Endothelial cell (in vitro differentiated cells): ENCODE measurements at regions not wholly inside any gene's neighbourhood (a gene's known extent, or its start where the extent isn't known, plus 50 kb on each side); places are given as distances from the start of the nearest gene placed in this dataset.

Experiments
- DNase-seq: peaks from one replicate; pipeline ENCODE4 v3.0.0; 2021; ENCODE audit warnings: low spot score
- H3K27ac Mint-ChIP-seq: one replicate; pipeline ENCODE4 v1.8.0; 2021; ENCODE audit warnings: mixed read lengths, inconsistent platforms; ENCODE audit not compliant: unreplicated experiment
- H3K27me3 Mint-ChIP-seq: one replicate; pipeline ENCODE4 v1.8.0; 2021; ENCODE audit warnings: mild to moderate bottlenecking, moderate library complexity, mixed read lengths, inconsistent platforms; ENCODE audit not compliant: unreplicated experiment
- H3K36me3 Mint-ChIP-seq: one replicate; pipeline ENCODE4 v1.8.0; 2021; ENCODE audit warnings: mild to moderate bottlenecking, low read depth, mixed read lengths, inconsistent platforms; ENCODE audit not compliant: unreplicated experiment
- H3K4me1 Mint-ChIP-seq: one replicate; pipeline ENCODE4 v1.8.0; 2021; ENCODE audit warnings: mild to moderate bottlenecking, mixed read lengths, inconsistent platforms; ENCODE audit not compliant: unreplicated experiment
- H3K4me3 Mint-ChIP-seq: one replicate; pipeline ENCODE4 v1.8.0; 2021; ENCODE audit warnings: mild to moderate bottlenecking, mixed read lengths, inconsistent platforms; ENCODE audit not compliant: unreplicated experiment
- H3K9me3 Mint-ChIP-seq: one replicate; pipeline ENCODE4 v1.8.0; 2021; ENCODE audit warnings: mixed read lengths, inconsistent platforms; ENCODE audit not compliant: unreplicated experiment
- TF ChIP-seq, protein P1 (sequence below): fragments of 200-600 bp; sonication (generic); IDR thresholded peaks from one replicate; pipeline ENCODE4 v1.5.0; 2021; ENCODE audit warnings: antibody characterized with exemption; ENCODE audit not compliant: unreplicated experiment

DNA sequence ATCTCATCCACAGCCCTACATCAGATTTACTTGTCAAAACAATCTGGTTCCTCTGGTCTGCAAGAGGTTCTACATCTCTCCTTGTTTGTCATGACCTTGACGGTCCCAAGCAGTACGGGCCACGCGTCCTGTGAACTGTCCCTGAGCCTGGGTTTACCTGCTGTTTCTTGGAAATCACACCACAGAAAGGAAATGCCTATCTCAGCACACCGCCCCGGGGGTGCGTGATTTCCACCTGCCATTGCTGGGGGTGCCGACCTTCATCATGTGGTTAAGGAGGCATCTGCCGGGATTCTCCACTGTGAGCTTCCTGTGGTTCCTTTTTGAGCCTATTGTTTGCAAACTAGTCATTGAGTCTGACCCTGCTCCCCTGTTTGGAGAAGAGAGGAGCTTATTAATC lies 1363.4 kb downstream of the BRD1 start:
- TF ChIP-seq, protein P1, sequence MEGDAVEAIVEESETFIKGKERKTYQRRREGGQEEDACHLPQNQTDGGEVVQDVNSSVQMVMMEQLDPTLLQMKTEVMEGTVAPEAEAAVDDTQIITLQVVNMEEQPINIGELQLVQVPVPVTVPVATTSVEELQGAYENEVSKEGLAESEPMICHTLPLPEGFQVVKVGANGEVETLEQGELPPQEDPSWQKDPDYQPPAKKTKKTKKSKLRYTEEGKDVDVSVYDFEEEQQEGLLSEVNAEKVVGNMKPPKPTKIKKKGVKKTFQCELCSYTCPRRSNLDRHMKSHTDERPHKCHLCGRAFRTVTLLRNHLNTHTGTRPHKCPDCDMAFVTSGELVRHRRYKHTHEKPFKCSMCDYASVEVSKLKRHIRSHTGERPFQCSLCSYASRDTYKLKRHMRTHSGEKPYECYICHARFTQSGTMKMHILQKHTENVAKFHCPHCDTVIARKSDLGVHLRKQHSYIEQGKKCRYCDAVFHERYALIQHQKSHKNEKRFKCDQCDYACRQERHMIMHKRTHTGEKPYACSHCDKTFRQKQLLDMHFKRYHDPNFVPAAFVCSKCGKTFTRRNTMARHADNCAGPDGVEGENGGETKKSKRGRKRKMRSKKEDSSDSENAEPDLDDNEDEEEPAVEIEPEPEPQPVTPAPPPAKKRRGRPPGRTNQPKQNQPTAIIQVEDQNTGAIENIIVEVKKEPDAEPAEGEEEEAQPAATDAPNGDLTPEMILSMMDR, result no peak
- Mint-ChIP-seq H3K27ac (no peak overlapping the region), H3K36me3 (no peaks in the 10 kb centered on the region), H3K9me3 (no peaks in the 10 kb centered on the region), H3K4me1 (peaks cover 5% of the 10 kb centered on the region), H3K4me3 (no peak overlapping the region), H3K27me3 (peaks cover 3% of the 10 kb centered on the region)
- no peak for DNase-seq

DNA sequence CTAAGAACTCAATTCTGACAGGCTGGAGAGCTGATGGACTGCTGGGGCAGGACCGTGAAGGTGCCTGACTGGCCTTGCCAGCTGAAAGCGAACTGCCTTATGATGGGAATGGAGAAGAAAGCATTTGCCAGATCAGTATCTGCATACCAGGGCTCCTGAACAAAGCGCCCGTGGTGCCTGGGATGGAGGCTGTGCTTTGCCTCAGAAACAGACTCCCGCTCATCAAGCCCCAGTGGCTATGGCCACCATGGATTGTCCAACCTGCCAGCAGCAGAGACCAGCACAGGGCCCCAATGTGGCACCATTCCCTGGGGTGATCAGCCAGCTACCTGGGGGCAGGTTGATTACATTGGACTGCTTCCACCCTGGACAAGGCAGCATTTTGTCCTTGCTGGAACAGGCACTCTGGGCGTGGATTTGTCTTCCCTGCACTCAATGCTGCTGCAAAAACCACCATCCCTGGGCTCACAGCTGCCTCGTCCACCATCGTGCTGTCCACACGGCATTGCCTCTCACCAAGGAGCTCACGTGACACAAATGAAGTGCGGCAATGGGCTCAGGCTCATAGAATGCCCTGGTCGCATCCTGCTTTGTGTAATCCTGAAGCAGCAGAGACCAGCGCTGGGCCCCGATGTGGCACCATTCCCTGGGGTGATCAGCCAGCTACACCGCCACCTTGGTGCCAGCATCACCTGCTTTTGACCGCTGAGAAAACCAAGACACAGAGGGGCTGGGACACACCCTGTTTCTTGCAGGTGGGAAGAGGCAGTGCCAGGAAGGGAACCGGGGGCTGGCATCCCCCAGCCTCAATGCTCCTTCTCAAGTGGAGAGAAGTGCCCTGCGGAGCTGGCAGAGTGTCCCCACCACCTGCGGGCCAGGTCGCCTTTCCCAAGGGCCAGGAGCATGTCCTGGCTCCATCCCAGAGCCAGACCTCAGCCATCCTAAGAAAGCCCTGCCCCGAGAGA lies 1367.5 kb downstream of the BRD1 start:
- H3K27me3 Mint-ChIP-seq, result peaks cover 5% of the 10 kb centered on the region
- TF ChIP-seq, protein P1, result no peak
- H3K4me3 Mint-ChIP-seq, result no peak overlapping the region
- peaks cover 5% of the 10 kb centered on the region for H3K4me1 Mint-ChIP-seq
- DNase-seq, result no peak
- no peaks in the 10 kb centered on the region for H3K9me3 Mint-ChIP-seq
- H3K36me3 Mint-ChIP-seq, result no peaks in the 10 kb centered on the region
- no peak overlapping the region for H3K27ac Mint-ChIP-seq

DNA sequence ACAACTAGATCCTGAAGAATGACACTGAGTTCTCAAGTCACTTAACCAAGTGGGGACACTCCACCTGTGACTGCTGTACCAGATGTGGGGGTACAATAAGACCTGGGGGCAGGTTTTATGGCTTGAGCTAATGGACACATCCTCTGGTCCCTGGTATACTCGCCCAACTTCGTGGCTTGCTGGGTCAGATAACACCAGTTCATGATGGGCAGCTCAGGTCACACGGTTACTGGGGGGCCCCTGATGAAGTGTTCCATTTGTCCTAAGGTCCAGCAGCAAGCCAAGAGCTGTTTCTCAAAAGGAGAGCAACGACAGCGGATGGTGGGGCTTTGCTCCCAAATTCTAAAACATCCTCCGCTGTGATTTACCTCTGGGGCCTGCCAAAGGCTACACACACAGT lies 1368.4 kb downstream of the BRD1 start:
- peaks cover under 1% of the 10 kb centered on the region for H3K4me1 Mint-ChIP-seq
- no peak overlapping the region for H3K27ac Mint-ChIP-seq
- DNase-seq, result no peak
- H3K27me3 Mint-ChIP-seq, result peaks cover 4% of the 10 kb centered on the region
- H3K9me3 Mint-ChIP-seq, result no peaks in the 10 kb centered on the region
- no peaks in the 10 kb centered on the region for H3K36me3 Mint-ChIP-seq
- TF ChIP-seq, protein P1, result no peak
- no peak overlapping the region for H3K4me3 Mint-ChIP-seq

DNA sequence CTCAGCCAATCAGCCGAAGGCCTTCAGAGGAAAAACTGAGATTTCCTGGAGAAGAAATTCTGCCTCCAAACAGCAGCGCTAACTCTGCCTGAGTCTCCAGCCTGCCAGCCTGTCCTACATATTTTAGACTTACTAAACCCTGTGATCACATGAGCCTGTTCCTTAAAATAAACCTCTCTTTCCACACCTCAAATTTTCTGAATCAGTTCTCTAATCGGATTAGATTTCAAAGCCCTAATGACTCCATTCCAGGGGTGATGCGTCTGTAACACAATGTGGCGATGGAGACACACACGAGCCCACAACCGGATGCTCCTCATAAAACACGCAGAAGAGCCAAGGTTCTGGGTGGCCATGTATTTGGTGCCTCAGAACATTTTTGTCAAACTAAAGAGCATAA lies 1371.2 kb downstream of the BRD1 start:
- Mint-ChIP-seq H3K36me3 (no peaks in the 10 kb centered on the region), H3K9me3 (no peaks in the 10 kb centered on the region), H3K27ac (no peak overlapping the region), H3K4me3 (no peak overlapping the region), H3K4me1 (no peaks in the 10 kb centered on the region), H3K27me3 (peaks cover 8% of the 10 kb centered on the region)
- TF ChIP-seq, protein P1, result no peak
- no peak for DNase-seq

GRCh38 chr22:48453751-48454485 lies 1373.8 kb downstream of the BRD1 start:
- Mint-ChIP-seq H3K4me3 (no peak overlapping the region), H3K27ac (no peak overlapping the region), H3K9me3 (no peaks in the 10 kb centered on the region), H3K4me1 (no peaks in the 10 kb centered on the region), H3K27me3 (peaks cover 8% of the 10 kb centered on the region), H3K36me3 (no peaks in the 10 kb centered on the region)
- DNase-seq, result no peak
- TF ChIP-seq, protein P1, result no peak
